ENCODE measurements at regions not wholly inside any gene's neighbourhood (a gene's known extent, or its start where the extent isn't known, plus 50 kb on each side); places are given as distances from the start of the nearest gene placed in this dataset.

- Histone ChIP-seq H3K36me3 (ENCODE audit: control insufficient read depth in 2 of 2, extremely low read depth in 1 of 2, insufficient read depth in 1 of 2, low read length in 1 of 2) (no peaks in the 10 kb centered on the region), H3K9me3 (no peaks in the 10 kb centered on the region), H3K4me1 (ENCODE audit: control insufficient read depth in 1 of 2, extremely low read depth in 1 of 2, insufficient read depth in 2 of 2, low read length in 2 of 2) (no peaks in the 10 kb centered on the region), H3K4me3 (ENCODE audit: control insufficient read depth in 1 of 2, extremely low read depth in 1 of 2, low read length in 1 of 2) (no peak overlapping the region), H3K27ac (ENCODE audit: low read length) (no peak overlapping the region), H3K27me3 (replicated peaks in 1 of 2; ENCODE audit: control insufficient read depth in 2 of 2, extremely low read depth in 1 of 2, insufficient read depth in 2 of 2, low read length in 1 of 2) (peaks cover 0 to 36% of the 10 kb centered on the region in 2 experiments)
- H3K9me3 Mint-ChIP-seq = peaks cover 3 to 8% (median 4%) of the 10 kb centered on the region in 3 donors
- no peaks in the 10 kb centered on the region for H3K4me1 Mint-ChIP-seq
- peaks cover 49 to 64% of the 10 kb centered on the region in 2 donors for H3K27me3 Mint-ChIP-seq
- DNase-seq (no peak), ATAC-seq (replicated peaks in 1 of 4) (no peak)
- CTCF ChIA-PET = no interaction called here
- H3K27ac Mint-ChIP-seq = no peak overlapping the region
- WGBS (ENCODE audit: insufficient coverage) = 99% methylated on average over 7 of the region's 9 CpGs
- no peak overlapping the region for H3K4me3 Mint-ChIP-seq
- H3K36me3 Mint-ChIP-seq = no peaks in the 10 kb centered on the region
- POLR2A ChIA-PET = no interaction called here
These were observed 166.9 kb upstream of the DIO3 start for GRCh38 chr14:101394374-101394773.

GRCh38 chr14:101395779-101396178 is 165.5 kb upstream of the DIO3 start:
- 90% methylated on average over 2 of the region's 5 CpGs for WGBS (ENCODE audit: insufficient coverage)
- CTCF ChIA-PET = no interaction called here

GRCh38 chr14:101397206-101397605 is 164.1 kb upstream of the DIO3 start:
- WGBS (ENCODE audit: insufficient coverage) = 91% methylated on average over 10 of the region's 12 CpGs
- ATAC-seq (replicated peaks in 1 of 4) = no peak
- H3K9me3 Mint-ChIP-seq = peaks cover 3 to 8% (median 4%) of the 10 kb centered on the region in 3 donors
- H3K27ac Mint-ChIP-seq = no peak overlapping the region
- H3K27me3 Mint-ChIP-seq = peaks cover 57 to 79% of the 10 kb centered on the region in 2 donors
- DNase-seq = no peak
- ChIA-PET CTCF (no interaction called here), POLR2A (no interaction called here)
- H3K4me1 Mint-ChIP-seq = peaks cover 6 to 13% (median 6%) of the 10 kb centered on the region in 3 donors
- Histone ChIP-seq H3K4me1 (ENCODE audit: control insufficient read depth in 1 of 2, extremely low read depth in 1 of 2, insufficient read depth in 2 of 2, low read length in 2 of 2) (no peaks in the 10 kb centered on the region), H3K36me3 (ENCODE audit: control insufficient read depth in 2 of 2, extremely low read depth in 1 of 2, insufficient read depth in 1 of 2, low read length in 1 of 2) (no peaks in the 10 kb centered on the region), H3K4me3 (ENCODE audit: control insufficient read depth in 1 of 2, extremely low read depth in 1 of 2, low read length in 1 of 2) (no peak overlapping the region), H3K9me3 (no peaks in the 10 kb centered on the region), H3K27me3 (replicated peaks in 1 of 2; ENCODE audit: control insufficient read depth in 2 of 2, extremely low read depth in 1 of 2, insufficient read depth in 2 of 2, low read length in 1 of 2) (peaks cover 2 to 54% of the 10 kb centered on the region in 2 experiments), H3K27ac (ENCODE audit: low read length) (no peak overlapping the region)
- H3K36me3 Mint-ChIP-seq = no peaks in the 10 kb centered on the region
- H3K4me3 Mint-ChIP-seq = no peak overlapping the region

More at GRCh38 chr14:101395779-101396178, 165.5 kb upstream of the DIO3 start:
- H3K4me1 Mint-ChIP-seq = peaks cover 0 to 8% (median under 1%) of the 10 kb centered on the region in 3 donors
- H3K36me3 Mint-ChIP-seq = no peaks in the 10 kb centered on the region
- Histone ChIP-seq H3K4me3 (ENCODE audit: control insufficient read depth in 1 of 2, extremely low read depth in 1 of 2, low read length in 1 of 2) (no peak overlapping the region), H3K36me3 (ENCODE audit: control insufficient read depth in 2 of 2, extremely low read depth in 1 of 2, insufficient read depth in 1 of 2, low read length in 1 of 2) (no peaks in the 10 kb centered on the region), H3K27me3 (replicated peaks in 1 of 2; ENCODE audit: control insufficient read depth in 2 of 2, extremely low read depth in 1 of 2, insufficient read depth in 2 of 2, low read length in 1 of 2) (peaks cover 0 to 46% of the 10 kb centered on the region in 2 experiments), H3K9me3 (no peaks in the 10 kb centered on the region), H3K27ac (ENCODE audit: low read length) (no peak overlapping the region), H3K4me1 (ENCODE audit: control insufficient read depth in 1 of 2, extremely low read depth in 1 of 2, insufficient read depth in 2 of 2, low read length in 2 of 2) (no peaks in the 10 kb centered on the region)
- peaks cover 58 to 78% of the 10 kb centered on the region in 2 donors for H3K27me3 Mint-ChIP-seq
- POLR2A ChIA-PET = interaction anchor here in 1 of 2 donors (0.6 kb wide), 1 partner anchor 1637 kb away, joined by 3 read pairs; no protein-coding TSS in a partner anchor
- ATAC-seq (replicated peaks in 1 of 4) = no peak
- H3K27ac Mint-ChIP-seq = no peak overlapping the region
- H3K9me3 Mint-ChIP-seq = peaks cover 3 to 8% (median 4%) of the 10 kb centered on the region in 3 donors
- H3K4me3 Mint-ChIP-seq = no peak overlapping the region
- no peak for DNase-seq

- no peaks in the 10 kb centered on the region for H3K36me3 ChIP-seq (ENCODE audit: control insufficient read depth in 2 of 2, extremely low read depth in 1 of 2, insufficient read depth in 1 of 2, low read length in 1 of 2)
- Mint-ChIP-seq H3K4me1 (peaks cover 6 to 13% (median 6%) of the 10 kb centered on the region in 3 donors), H3K27me3 (peaks cover 60 to 82% of the 10 kb centered on the region in 2 donors), H3K9me3 (peaks cover 0 to 8% (median 0%) of the 10 kb centered on the region in 3 donors), H3K36me3 (no peaks in the 10 kb centered on the region), H3K27ac (no peak overlapping the region), H3K4me3 (no peak overlapping the region)
- no peak overlapping the region for H3K4me3 ChIP-seq (ENCODE audit: control insufficient read depth in 1 of 2, extremely low read depth in 1 of 2, low read length in 1 of 2)
- no peak for DNase-seq
- CTCF ChIA-PET = no interaction called here
- H3K9me3 ChIP-seq = no peaks in the 10 kb centered on the region
- peaks cover 2 to 62% of the 10 kb centered on the region in 2 experiments for H3K27me3 ChIP-seq (replicated peaks in 1 of 2; ENCODE audit: control insufficient read depth in 2 of 2, extremely low read depth in 1 of 2, insufficient read depth in 2 of 2, low read length in 1 of 2)
- POLR2A ChIA-PET = no interaction called here
- WGBS (ENCODE audit: insufficient coverage) = 86% methylated on average over 10 of the region's 14 CpGs
- no peaks in the 10 kb centered on the region for H3K4me1 ChIP-seq (ENCODE audit: control insufficient read depth in 1 of 2, extremely low read depth in 1 of 2, insufficient read depth in 2 of 2, low read length in 2 of 2)
- no peak for ATAC-seq (replicated peaks in 1 of 4)
- no peak overlapping the region for H3K27ac ChIP-seq (ENCODE audit: low read length)
These were observed 163.3 kb upstream of the DIO3 start for GRCh38 chr14:101398011-101398410.

- Mint-ChIP-seq H3K4me3 (no peak overlapping the region), H3K27ac (no peak overlapping the region), H3K4me1 (peaks cover 6 to 13% (median 6%) of the 10 kb centered on the region in 3 donors), H3K9me3 (no peaks in the 10 kb centered on the region), H3K36me3 (no peaks in the 10 kb centered on the region), H3K27me3 (peaks cover 58 to 72% of the 10 kb centered on the region in 2 donors)
- Histone ChIP-seq H3K27me3 (replicated peaks in 1 of 2; ENCODE audit: control insufficient read depth in 2 of 2, extremely low read depth in 1 of 2, insufficient read depth in 2 of 2, low read length in 1 of 2) (peaks cover 2 to 68% of the 10 kb centered on the region in 2 experiments), H3K9me3 (no peaks in the 10 kb centered on the region), H3K36me3 (ENCODE audit: control insufficient read depth in 2 of 2, extremely low read depth in 1 of 2, insufficient read depth in 1 of 2, low read length in 1 of 2) (no peaks in the 10 kb centered on the region), H3K4me1 (ENCODE audit: control insufficient read depth in 1 of 2, extremely low read depth in 1 of 2, insufficient read depth in 2 of 2, low read length in 2 of 2) (no peaks in the 10 kb centered on the region), H3K4me3 (ENCODE audit: control insufficient read depth in 1 of 2, extremely low read depth in 1 of 2, low read length in 1 of 2) (no peak overlapping the region), H3K27ac (ENCODE audit: low read length) (no peak overlapping the region)
- ChIA-PET POLR2A (no interaction called here), CTCF (no interaction called here)
- 94% methylated on average over 2 of the region's 5 CpGs for WGBS (ENCODE audit: insufficient coverage)
- DNase-seq (no peak), ATAC-seq (replicated peaks in 1 of 4) (no peak)
These were observed 161.4 kb upstream of the DIO3 start for GRCh38 chr14:101399737-101400517.

GRCh38 chr14:101400830-101401229 is 160.5 kb upstream of the DIO3 start:
- Histone ChIP-seq H3K27ac (ENCODE audit: low read length) (no peak overlapping the region), H3K4me1 (ENCODE audit: control insufficient read depth in 1 of 2, extremely low read depth in 1 of 2, insufficient read depth in 2 of 2, low read length in 2 of 2) (no peaks in the 10 kb centered on the region), H3K9me3 (no peaks in the 10 kb centered on the region), H3K36me3 (ENCODE audit: control insufficient read depth in 2 of 2, extremely low read depth in 1 of 2, insufficient read depth in 1 of 2, low read length in 1 of 2) (no peaks in the 10 kb centered on the region), H3K27me3 (replicated peaks in 1 of 2; ENCODE audit: control insufficient read depth in 2 of 2, extremely low read depth in 1 of 2, insufficient read depth in 2 of 2, low read length in 1 of 2) (peaks cover 2 to 61% of the 10 kb centered on the region in 2 experiments), H3K4me3 (ENCODE audit: control insufficient read depth in 1 of 2, extremely low read depth in 1 of 2, low read length in 1 of 2) (no peak overlapping the region)
- ChIA-PET POLR2A (no interaction called here), CTCF (no interaction called here)
- peaks cover 55 to 68% of the 10 kb centered on the region in 2 donors for H3K27me3 Mint-ChIP-seq
- H3K36me3 Mint-ChIP-seq = no peaks in the 10 kb centered on the region
- peak overlapping the region in 1 of 3 donors; percentile 12 for H3K4me3 Mint-ChIP-seq
- ATAC-seq (replicated peaks in 1 of 4) (no peak), DNase-seq (no peak)
- no peak overlapping the region for H3K27ac Mint-ChIP-seq
- no peaks in the 10 kb centered on the region for H3K9me3 Mint-ChIP-seq
- WGBS (ENCODE audit: insufficient coverage) = 2% methylated on average over 7 of the region's 11 CpGs
- peaks cover 6 to 13% (median 6%) of the 10 kb centered on the region in 3 donors for H3K4me1 Mint-ChIP-seq

Measured in T-cell (primary cell).